Left ventricle myocardium inferior (tissue), 1 donor: ENCODE measurements at regions not wholly inside any gene's neighbourhood (a gene's known extent, or its start where the extent isn't known, plus 50 kb on each side); places are given as distances from the start of the nearest gene placed in this dataset.

Source experiments
- DNase-seq: peaks from one replicate; pipeline ENCODE4 v3.0.0-alpha.2; 2020
- H3K27ac ChIP-seq: fragments of 200-600 bp; replicated peaks from 2 replicates; pipeline ENCODE4 v1.8.0; 2021
- H3K27me3 ChIP-seq: fragments of 200-600 bp; 2 replicates; pipeline ENCODE4 v1.8.0; 2021; ENCODE audit warnings: low read depth
- H3K36me3 ChIP-seq: fragments of 200-600 bp; 2 replicates; pipeline ENCODE4 v1.8.0; 2021
- H3K4me1 ChIP-seq: fragments of 200-600 bp; 2 replicates; pipeline ENCODE4 v1.8.0; 2021
- H3K4me3 ChIP-seq: fragments of 200-600 bp; 2 replicates; pipeline ENCODE4 v1.8.0; 2021; ENCODE audit warnings: mild to moderate bottlenecking, moderate library complexity
- H3K9me3 ChIP-seq: fragments of 200-600 bp; replicated peaks from 2 replicates; pipeline ENCODE4 v1.8.0; 2021
- intact Hi-C: fragments of 100-400 bp; cut with micrococcal nuclease; formaldehyde crosslinking; loops from one replicate; pipeline ENCODE4 v1.11.0; 2022
- TF ChIP-seq, protein P1 (sequence below): fragments of 200-600 bp; IDR thresholded peaks from 2 replicates; pipeline ENCODE4 v1.8.0; 2021; ENCODE audit warnings: antibody characterized with exemption, mild to moderate bottlenecking, borderline replicate concordance
- donor health status: DM: no; HTN: yes; CAD: no; lungs with severe emphysema.

DNA sequence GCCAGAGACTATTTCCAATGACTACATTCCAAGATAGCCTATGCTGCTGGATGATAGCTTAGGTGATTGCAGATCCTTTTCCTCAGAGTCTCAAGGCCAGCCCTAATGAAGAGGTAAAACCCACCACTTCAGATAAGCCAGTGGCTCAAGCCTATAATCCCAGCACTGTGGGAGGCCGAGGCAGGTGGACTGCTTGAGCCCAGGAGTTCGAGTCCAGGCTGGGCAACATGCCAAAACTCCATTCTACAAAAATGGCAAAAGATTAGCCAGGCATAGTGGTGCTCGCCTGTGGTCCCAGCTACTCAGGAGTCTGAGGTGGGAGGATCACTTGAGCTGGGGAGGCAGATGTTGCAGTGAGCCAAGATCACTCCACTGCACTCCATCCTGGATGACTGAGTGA is 495.3 kb downstream of the ZIC1 start:
- DNase-seq, result no peak
- H3K9me3 ChIP-seq, result peaks cover 10% of the 10 kb centered on the region
- no peak overlapping the region for H3K4me3 ChIP-seq
- H3K4me1 ChIP-seq, result no peaks in the 10 kb centered on the region
- no peaks in the 10 kb centered on the region for H3K27me3 ChIP-seq
- TF ChIP-seq, protein P1, sequence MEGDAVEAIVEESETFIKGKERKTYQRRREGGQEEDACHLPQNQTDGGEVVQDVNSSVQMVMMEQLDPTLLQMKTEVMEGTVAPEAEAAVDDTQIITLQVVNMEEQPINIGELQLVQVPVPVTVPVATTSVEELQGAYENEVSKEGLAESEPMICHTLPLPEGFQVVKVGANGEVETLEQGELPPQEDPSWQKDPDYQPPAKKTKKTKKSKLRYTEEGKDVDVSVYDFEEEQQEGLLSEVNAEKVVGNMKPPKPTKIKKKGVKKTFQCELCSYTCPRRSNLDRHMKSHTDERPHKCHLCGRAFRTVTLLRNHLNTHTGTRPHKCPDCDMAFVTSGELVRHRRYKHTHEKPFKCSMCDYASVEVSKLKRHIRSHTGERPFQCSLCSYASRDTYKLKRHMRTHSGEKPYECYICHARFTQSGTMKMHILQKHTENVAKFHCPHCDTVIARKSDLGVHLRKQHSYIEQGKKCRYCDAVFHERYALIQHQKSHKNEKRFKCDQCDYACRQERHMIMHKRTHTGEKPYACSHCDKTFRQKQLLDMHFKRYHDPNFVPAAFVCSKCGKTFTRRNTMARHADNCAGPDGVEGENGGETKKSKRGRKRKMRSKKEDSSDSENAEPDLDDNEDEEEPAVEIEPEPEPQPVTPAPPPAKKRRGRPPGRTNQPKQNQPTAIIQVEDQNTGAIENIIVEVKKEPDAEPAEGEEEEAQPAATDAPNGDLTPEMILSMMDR, result no peak
- H3K27ac ChIP-seq, result no peak overlapping the region
- no peaks in the 10 kb centered on the region for H3K36me3 ChIP-seq
- intact Hi-C loops, result no loop called here

DNA sequence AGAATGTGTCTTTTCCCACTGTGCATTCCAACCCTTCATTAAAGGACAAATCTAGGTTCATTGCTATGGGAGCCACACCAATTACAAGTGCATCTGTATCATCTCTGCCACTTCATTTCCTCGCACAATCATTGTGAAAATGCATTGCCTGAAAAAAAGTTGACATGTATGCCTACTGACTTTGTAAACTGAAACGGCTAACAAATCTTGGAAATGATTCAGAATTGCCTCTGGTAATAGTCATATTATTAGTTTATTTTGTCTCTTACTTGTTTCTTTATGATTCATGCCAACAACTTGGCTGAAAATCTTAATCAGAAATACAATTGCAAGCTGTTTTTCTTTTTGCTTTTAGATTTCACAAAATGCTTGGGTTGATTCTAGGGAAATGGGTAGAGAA is 497.1 kb downstream of the ZIC1 start:
- Histone ChIP-seq H3K4me3 (no peak overlapping the region), H3K27me3 (no peaks in the 10 kb centered on the region), H3K4me1 (no peaks in the 10 kb centered on the region), H3K27ac (no peak overlapping the region), H3K36me3 (no peaks in the 10 kb centered on the region), H3K9me3 (peaks cover 5% of the 10 kb centered on the region)
- intact Hi-C loops, result no loop called here
- TF ChIP-seq, protein P1, result no peak
- no peak for DNase-seq

DNA sequence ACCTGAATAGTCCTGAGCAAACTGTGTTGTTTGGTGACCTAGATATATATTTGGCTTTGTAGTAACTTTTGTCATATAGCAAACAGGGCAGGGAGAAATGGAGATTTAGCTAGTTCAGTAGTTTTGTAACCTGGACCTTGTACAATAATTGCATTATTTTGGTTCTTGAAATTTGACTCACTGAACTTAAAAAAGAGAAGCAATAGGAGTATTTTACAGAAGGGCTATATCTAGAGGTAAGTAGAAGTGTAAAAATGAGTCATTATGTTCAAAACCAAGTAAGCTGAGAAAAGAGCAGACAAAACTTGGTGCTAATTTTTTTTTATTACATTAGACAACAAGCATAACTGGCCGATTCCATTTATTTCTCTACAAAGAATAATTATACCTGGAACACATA is 505.4 kb downstream of the ZIC1 start:
- Histone ChIP-seq H3K27me3 (no peaks in the 10 kb centered on the region), H3K4me1 (no peaks in the 10 kb centered on the region), H3K36me3 (no peaks in the 10 kb centered on the region), H3K9me3 (peaks cover 11% of the 10 kb centered on the region), H3K4me3 (no peak overlapping the region), H3K27ac (no peak overlapping the region)
- intact Hi-C loops, result no loop called here
- no peak for DNase-seq
- TF ChIP-seq, protein P1, result no peak

DNA sequence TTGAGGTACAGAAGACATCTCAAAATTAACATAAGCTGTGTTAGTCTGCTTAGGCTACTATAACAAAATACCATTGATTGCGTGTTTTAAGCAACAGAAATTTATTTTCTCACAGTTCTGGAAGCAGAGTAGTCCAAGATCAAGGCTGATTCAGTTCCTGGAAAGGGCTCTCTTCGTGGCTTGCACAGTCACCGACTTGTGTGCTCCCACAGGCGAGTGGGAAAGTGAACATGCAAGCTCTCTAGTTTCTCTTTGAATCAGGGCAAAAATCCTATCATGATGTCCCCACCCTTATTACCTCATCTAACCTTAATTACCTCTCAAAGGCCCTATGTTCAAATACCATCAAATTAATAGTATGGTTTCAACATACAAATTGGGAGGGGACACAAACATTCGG is 505.9 kb downstream of the ZIC1 start:
- TF ChIP-seq, protein P1, result no peak
- no peak overlapping the region for H3K4me3 ChIP-seq
- DNase-seq, result no peak
- intact Hi-C loops, result no loop called here
- no peaks in the 10 kb centered on the region for H3K36me3 ChIP-seq
- H3K9me3 ChIP-seq, result peaks cover 11% of the 10 kb centered on the region
- no peak overlapping the region for H3K27ac ChIP-seq
- no peaks in the 10 kb centered on the region for H3K27me3 ChIP-seq
- no peaks in the 10 kb centered on the region for H3K4me1 ChIP-seq

DNA sequence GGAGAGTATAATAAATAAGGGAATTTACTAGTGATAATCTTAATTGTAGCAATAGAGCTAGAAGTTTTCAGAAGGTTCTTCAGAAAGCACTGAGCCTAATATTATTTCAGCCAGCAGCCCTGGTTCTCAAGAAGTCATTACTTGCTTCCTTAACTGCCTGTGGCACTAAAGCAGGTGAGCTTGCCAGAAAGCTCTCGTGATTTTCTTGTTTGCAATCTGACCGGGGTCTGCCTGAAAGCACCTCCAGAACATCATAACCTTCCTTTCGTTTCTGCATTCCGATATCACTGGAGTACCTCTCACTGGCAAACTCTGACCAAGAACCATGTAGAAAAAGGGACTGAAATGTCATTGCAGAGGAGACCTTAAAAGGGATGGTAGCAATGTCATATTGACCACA is 510.3 kb downstream of the ZIC1 start:
- Histone ChIP-seq H3K4me3 (no peak overlapping the region), H3K4me1 (no peaks in the 10 kb centered on the region), H3K9me3 (no peaks in the 10 kb centered on the region), H3K27me3 (no peaks in the 10 kb centered on the region), H3K27ac (no peak overlapping the region), H3K36me3 (no peaks in the 10 kb centered on the region)
- TF ChIP-seq, protein P1, result no peak
- intact Hi-C loops, result no loop called here
- DNase-seq, result no peak

DNA sequence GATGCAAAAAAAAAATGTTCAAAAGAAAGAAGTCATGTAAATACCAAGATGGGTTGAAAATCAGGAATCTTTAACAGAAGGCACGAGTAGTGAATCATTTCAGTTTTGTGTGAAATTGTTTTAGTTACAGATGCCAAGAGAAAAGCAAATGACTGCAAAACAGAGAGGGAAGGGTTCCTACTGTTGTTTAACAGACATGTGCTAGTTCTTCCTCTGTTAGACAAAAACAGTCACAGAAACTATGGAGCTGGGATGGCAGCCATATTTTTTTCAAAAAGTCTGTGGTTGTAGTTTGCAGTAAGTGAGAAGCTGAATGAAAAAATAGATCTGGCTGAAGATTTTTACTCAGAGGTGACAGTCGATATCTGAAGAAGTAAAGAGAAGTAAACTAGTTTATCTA is 511.9 kb downstream of the ZIC1 start:
- Histone ChIP-seq H3K4me1 (no peaks in the 10 kb centered on the region), H3K27me3 (no peaks in the 10 kb centered on the region), H3K9me3 (no peaks in the 10 kb centered on the region), H3K4me3 (no peak overlapping the region), H3K27ac (no peak overlapping the region), H3K36me3 (no peaks in the 10 kb centered on the region)
- TF ChIP-seq, protein P1, result no peak
- intact Hi-C loops, result no loop called here
- DNase-seq, result no peak
